Pancreas (tissue), 10 donors: ENCODE measurements at regions not wholly inside any gene's neighbourhood (a gene's known extent, or its start where the extent isn't known, plus 50 kb on each side); places are given as distances from the start of the nearest gene placed in this dataset.

ENCODE experiments used
- ATAC-seq, 4 donors: fragments of 200-7000 bp; cut with Tn5 transposase; one replicate each; pipeline versions ENCODE4 v1.8.0 to v1.9.1; 2020; ENCODE audit warnings: mild to moderate bottlenecking in 4 of 4, moderate library complexity in 4 of 4
- DNase-seq, 6 donors: peaks; one replicate each; pipeline ENCODE4 v3.0.0-alpha.2; 2020
- FAIRE-seq: peaks from 2 replicates; lab custom pipeline; 2012; peaks lifted over from hg19 to GRCh38; lab: Jason Lieb, UNC
- H3K27ac ChIP-seq, 4 donors: fragments of 200-600 bp; sonication (generic); 1 replicate in 3 of 4; 2 replicates in 1 of 4; pipeline versions ENCODE4 v1.5.0 to v1.8.0; 2020
- H3K27me3 ChIP-seq, 4 donors: fragments of 200-600 bp; one replicate each; pipeline ENCODE4 v1.8.0; 2021
- H3K36me3 ChIP-seq, 3 donors: fragments of 200-600 bp; sonication (generic) in 1 of 3; one replicate each; pipeline versions ENCODE4 v1.5.0 to v1.8.0; 2020 to 2021
- H3K4me1 ChIP-seq, 3 donors: fragments of 200-600 bp; one replicate each; pipeline ENCODE4 v1.8.0; 2021
- H3K4me3 ChIP-seq, 4 donors: fragments of 200-600 bp; sonication (generic) in 2 of 4; one replicate each; pipeline versions ENCODE4 v1.5.0 to v1.8.0; 2020 to 2021
- H3K9me3 ChIP-seq, 4 donors: fragments of 200-600 bp; one replicate each; pipeline ENCODE4 v1.8.0; 2021
- CTCF ChIP-seq, 4 donors: fragments of 200-600 bp; sonication (generic) in 3 of 4; IDR thresholded peaks; one replicate each; pipeline versions ENCODE4 v1.5.0 to v1.8.0; 2021; ENCODE audit warnings: antibody characterized with exemption in 4 of 4
- WGBS, 2 donors: extraction: QIAGEN DNeasy Blood & Tissue Kit; methylation state at CpG; one replicate each; pipeline ENCODE4 v1.1.7; 2013; 5-methylcytosine and 5-hydroxymethylcytosine counted together
- intact Hi-C, 3 donors: fragments of 100-400 bp; cut with DNase I; formaldehyde crosslinking; loops; one replicate each; pipeline versions ENCODE4 v1.11.1 to v1.14.2; 2022
- donor health status: healthy with polysubstance abuse.
- donor health status: DM: no; HTN: no; CAD: no; lungs with moderate emphysema.
- donor health status: DM: no; HTN: no; CAD: no.
- donor health status: control.
- donor health status: control.
- donor health status: Bipolar disorder and iron deficiency.
- donor health status: DM: yes; HTN: yes; CAD: no.
- donor health status: DM: no; HTN: no; CAD: no.
- donor health status: DM: no; HTN: no; CAD: no.
- donor health status: DM: yes; HTN: yes; CAD: no.

GRCh38 chr14:104246401-104247335 lies 108.3 kb downstream of the KIF26A start:
- 77 to 86% methylated on average over 19 of the region's 19 CpGs for WGBS, 2 donors
- FAIRE-seq (no peak), DNase-seq (peak in 1 of 6 donors; percentile 49), ATAC-seq (no peak)
- TF ChIP-seq CTCF (IDR thresholded peaks at IDR 0.05) = no peak
- no peaks in the 10 kb centered on the region for H3K4me1 ChIP-seq
- H3K9me3 ChIP-seq = no peaks in the 10 kb centered on the region
- H3K36me3 ChIP-seq = no peaks in the 10 kb centered on the region
- intact Hi-C loops = no loop called here
- no peak overlapping the region for H3K27ac ChIP-seq
- no peak overlapping the region for H3K4me3 ChIP-seq
- no peaks in the 10 kb centered on the region for H3K27me3 ChIP-seq

GRCh38 chr14:104247336-104248202 lies 109.2 kb downstream of the KIF26A start:
- intact Hi-C loops = no loop called here
- H3K27me3 ChIP-seq = no peaks in the 10 kb centered on the region
- no peaks in the 10 kb centered on the region for H3K9me3 ChIP-seq
- H3K36me3 ChIP-seq = no peaks in the 10 kb centered on the region
- peak in 2 of 6 donors; percentile 54 to 56 for DNase-seq
- no peak for TF ChIP-seq CTCF (IDR thresholded peaks at IDR 0.05)
- ATAC-seq = no peak
- FAIRE-seq = no peak
- H3K4me1 ChIP-seq = no peaks in the 10 kb centered on the region
- WGBS, 2 donors = 78 to 90% methylated on average over 23 to 24 of the region's 24 CpGs
- no peak overlapping the region for H3K27ac ChIP-seq
- no peak overlapping the region for H3K4me3 ChIP-seq

- Histone ChIP-seq H3K27ac (no peak overlapping the region), H3K4me3 (no peak overlapping the region), H3K36me3 (no peaks in the 10 kb centered on the region), H3K9me3 (no peaks in the 10 kb centered on the region), H3K27me3 (no peaks in the 10 kb centered on the region), H3K4me1 (no peaks in the 10 kb centered on the region)
- intact Hi-C loops = no loop called here
- DNase-seq (peak in 3 of 6 donors; percentile 6 to 57 (median 46)), FAIRE-seq (no peak), ATAC-seq (no peak)
- 76 to 83% methylated on average over 26 of the region's 26 CpGs for WGBS, 2 donors
- TF ChIP-seq CTCF (IDR thresholded peaks at IDR 0.05) = no peak
Observed at GRCh38 chr14:104248203-104249055, 110.0 kb downstream of the KIF26A start.

GRCh38 chr14:104249089-104249488 lies 110.7 kb downstream of the KIF26A start:
- H3K4me1 ChIP-seq = no peaks in the 10 kb centered on the region
- H3K4me3 ChIP-seq = no peak overlapping the region
- intact Hi-C loops = no loop called here
- 92 to 96% methylated on average over 9 of the region's 9 CpGs for WGBS, 2 donors
- H3K27me3 ChIP-seq = no peaks in the 10 kb centered on the region
- no peaks in the 10 kb centered on the region for H3K36me3 ChIP-seq
- ATAC-seq = no peak
- DNase-seq = peak in 2 of 6 donors; percentile 41 to 46
- no peak for FAIRE-seq
- H3K9me3 ChIP-seq = no peaks in the 10 kb centered on the region
- TF ChIP-seq CTCF (IDR thresholded peaks at IDR 0.05) = no peak
- H3K27ac ChIP-seq = no peak overlapping the region
